Right cardiac atrium (tissue), 5 donors: ENCODE measurements at regions not wholly inside any gene's neighbourhood (a gene's known extent, or its start where the extent isn't known, plus 50 kb on each side); places are given as distances from the start of the nearest gene placed in this dataset.

ENCODE experiments used
- ATAC-seq, 2 donors: fragments of 200-7000 bp; cut with Tn5 transposase; one replicate each; pipeline versions ENCODE4 v1.8.0 to v1.9.1; 2020; ENCODE audit warnings: moderate library complexity in 2 of 2, mild to moderate bottlenecking in 1 of 2
- DNase-seq, 3 donors: peaks; one replicate each; pipeline ENCODE4 v3.0.0-alpha.2; 2020
- H3K27ac ChIP-seq: one replicate; pipeline ENCODE4 v1.5.1; 2013; ENCODE audit warnings: mild to moderate bottlenecking, low read length, control low read depth, moderate library complexity
- H3K27me3 ChIP-seq: one replicate; pipeline ENCODE4 v1.6.1; 2013; ENCODE audit not compliant: control insufficient read depth, insufficient read depth
- H3K4me1 ChIP-seq: one replicate; pipeline ENCODE4 v1.6.1; 2013; ENCODE audit warnings: low read length; ENCODE audit not compliant: control insufficient read depth, insufficient read depth
- H3K4me3 ChIP-seq: one replicate; pipeline ENCODE4 v1.5.1; 2013; ENCODE audit warnings: low read length, control low read depth
- H3K9me3 ChIP-seq: one replicate; pipeline ENCODE4 v1.6.1; 2013; ENCODE audit warnings: low read length; ENCODE audit not compliant: control insufficient read depth
- WGBS: extraction: QIAGEN DNeasy Blood & Tissue Kit; methylation state at CpG from one replicate; pipeline ENCODE4 v1.1.7; 2013; 5-methylcytosine and 5-hydroxymethylcytosine counted together
- intact Hi-C, 4 donors: fragments of 100-400 bp; cut with DNase I; formaldehyde crosslinking; loops; one replicate each; pipeline versions ENCODE4 v1.11.0 to v1.14.0; 2022 to 2023
- donor health status: healthy with polysubstance abuse.
- donor health status: DM: no; HTN: yes; CAD: no.
- donor health status: DM: no; HTN: no; CAD: no.
- donor health status: DM: no; HTN: yes; CAD: no; lungs with severe emphysema.
- donor health status: DM: yes; HTN: yes; CAD: no.

GRCh38 chr4:132266374-132266773, 882.7 kb upstream of the PCDH10 start:
- DNase-seq (no peak), ATAC-seq (no peak)
- H3K9me3 ChIP-seq: no peaks in the 10 kb centered on the region
- H3K4me1 ChIP-seq: no peaks in the 10 kb centered on the region
- H3K27me3 ChIP-seq: no peaks in the 10 kb centered on the region
- H3K4me3 ChIP-seq: no peak overlapping the region
- intact Hi-C loops: no loop called here
- H3K27ac ChIP-seq: no peak overlapping the region
- 76% methylated on average over 3 of the region's 3 CpGs for WGBS

GRCh38 chr4:132267321-132267720, 881.8 kb upstream of the PCDH10 start:
- WGBS: 86% methylated on average over 2 of the region's 2 CpGs
- no peaks in the 10 kb centered on the region for H3K27me3 ChIP-seq
- intact Hi-C loops: no loop called here
- H3K27ac ChIP-seq: no peak overlapping the region
- H3K4me1 ChIP-seq: no peaks in the 10 kb centered on the region
- DNase-seq (no peak), ATAC-seq (no peak)
- no peak overlapping the region for H3K4me3 ChIP-seq
- H3K9me3 ChIP-seq: no peaks in the 10 kb centered on the region

- H3K27me3 ChIP-seq: no peaks in the 10 kb centered on the region
- no peaks in the 10 kb centered on the region for H3K9me3 ChIP-seq
- ATAC-seq: no peak
- intact Hi-C loops: no loop called here
- WGBS: 83% methylated on average over 5 of the region's 5 CpGs
- no peak for DNase-seq
- no peak overlapping the region for H3K27ac ChIP-seq
- H3K4me1 ChIP-seq: no peaks in the 10 kb centered on the region
- H3K4me3 ChIP-seq: no peak overlapping the region
Observed at GRCh38 chr4:132269303-132269990, 879.6 kb upstream of the PCDH10 start.

GRCh38 chr4:132275583-132276121, 873.4 kb upstream of the PCDH10 start:
- intact Hi-C loops: no loop called here
- H3K9me3 ChIP-seq: no peaks in the 10 kb centered on the region
- DNase-seq: no peak
- WGBS: 25% methylated on average over 1 of the region's 1 CpG
- no peak overlapping the region for H3K4me3 ChIP-seq
- no peak for ATAC-seq
- no peaks in the 10 kb centered on the region for H3K4me1 ChIP-seq
- H3K27ac ChIP-seq: no peak overlapping the region
- no peaks in the 10 kb centered on the region for H3K27me3 ChIP-seq

GRCh38 chr4:132276185-132276584, 872.9 kb upstream of the PCDH10 start:
- Histone ChIP-seq H3K27ac (no peak overlapping the region), H3K27me3 (no peaks in the 10 kb centered on the region), H3K4me1 (no peaks in the 10 kb centered on the region), H3K9me3 (no peaks in the 10 kb centered on the region), H3K4me3 (no peak overlapping the region)
- ATAC-seq: no peak
- no peak for DNase-seq
- WGBS: 75% methylated on average over 4 of the region's 4 CpGs
- intact Hi-C loops: no loop called here

GRCh38 chr4:132276989-132277388, 872.1 kb upstream of the PCDH10 start:
- ATAC-seq: no peak
- intact Hi-C loops: no loop called here
- no peaks in the 10 kb centered on the region for H3K27me3 ChIP-seq
- no peak overlapping the region for H3K27ac ChIP-seq
- no peak for DNase-seq
- H3K4me1 ChIP-seq: no peaks in the 10 kb centered on the region
- no peaks in the 10 kb centered on the region for H3K9me3 ChIP-seq
- WGBS: 76% methylated on average over 2 of the region's 2 CpGs
- H3K4me3 ChIP-seq: no peak overlapping the region

- no peak for ATAC-seq
- Histone ChIP-seq H3K4me3 (no peak overlapping the region), H3K4me1 (no peaks in the 10 kb centered on the region), H3K27ac (no peak overlapping the region), H3K27me3 (no peaks in the 10 kb centered on the region), H3K9me3 (peaks cover 3% of the 10 kb centered on the region)
- whole genome bisulfite sequencing: 71% methylated on average over 4 of the region's 4 CpGs
- no peak for DNase-seq
- intact Hi-C loops: no loop called here
Observed at GRCh38 chr4:132281733-132282132, 867.4 kb upstream of the PCDH10 start.

- ATAC-seq (no peak), DNase-seq (no peak)
- Histone ChIP-seq H3K9me3 (peaks cover 3% of the 10 kb centered on the region), H3K4me3 (no peak overlapping the region), H3K4me1 (no peaks in the 10 kb centered on the region), H3K27me3 (no peaks in the 10 kb centered on the region), H3K27ac (no peak overlapping the region)
- 90% methylated on average over 1 of the region's 1 CpG for WGBS
- intact Hi-C loops: no loop called here
Observed at GRCh38 chr4:132284910-132285426, 864.1 kb upstream of the PCDH10 start.

GRCh38 chr4:132297346-132297745, 851.7 kb upstream of the PCDH10 start:
- intact Hi-C loops: no loop called here
- no peaks in the 10 kb centered on the region for H3K27me3 ChIP-seq
- 44% methylated on average over 1 of the region's 1 CpG for WGBS
- no peaks in the 10 kb centered on the region for H3K4me1 ChIP-seq
- no peaks in the 10 kb centered on the region for H3K9me3 ChIP-seq
- H3K27ac ChIP-seq: no peak overlapping the region
- DNase-seq: no peak
- no peak for ATAC-seq
- H3K4me3 ChIP-seq: no peak overlapping the region

GRCh38 chr4:132299841-132300240, 849.3 kb upstream of the PCDH10 start:
- Histone ChIP-seq H3K27ac (no peak overlapping the region), H3K27me3 (no peaks in the 10 kb centered on the region), H3K4me3 (no peak overlapping the region), H3K9me3 (no peaks in the 10 kb centered on the region), H3K4me1 (no peaks in the 10 kb centered on the region)
- ATAC-seq: no peak
- WGBS: 60% methylated on average over 1 of the region's 1 CpG
- no peak for DNase-seq
- intact Hi-C loops: no loop called here

GRCh38 chr4:132312521-132312920, 836.6 kb upstream of the PCDH10 start:
- 69% methylated on average over 2 of the region's 2 CpGs for WGBS
- Histone ChIP-seq H3K4me1 (no peaks in the 10 kb centered on the region), H3K9me3 (no peaks in the 10 kb centered on the region), H3K27ac (no peak overlapping the region), H3K4me3 (no peak overlapping the region), H3K27me3 (no peaks in the 10 kb centered on the region)
- DNase-seq (no peak), ATAC-seq (no peak)
- intact Hi-C loops: no loop called here
